Muscle of back (tissue), 3 donors: ENCODE measurements at regions not wholly inside any gene's neighbourhood (a gene's known extent, or its start where the extent isn't known, plus 50 kb on each side); places are given as distances from the start of the nearest gene placed in this dataset.

Experiments used
- DNase-seq, 3 donors: peaks; one replicate each; pipeline versions ENCODE4 v3.0.0 to v3.0.0-alpha.2; 2013

DNA sequence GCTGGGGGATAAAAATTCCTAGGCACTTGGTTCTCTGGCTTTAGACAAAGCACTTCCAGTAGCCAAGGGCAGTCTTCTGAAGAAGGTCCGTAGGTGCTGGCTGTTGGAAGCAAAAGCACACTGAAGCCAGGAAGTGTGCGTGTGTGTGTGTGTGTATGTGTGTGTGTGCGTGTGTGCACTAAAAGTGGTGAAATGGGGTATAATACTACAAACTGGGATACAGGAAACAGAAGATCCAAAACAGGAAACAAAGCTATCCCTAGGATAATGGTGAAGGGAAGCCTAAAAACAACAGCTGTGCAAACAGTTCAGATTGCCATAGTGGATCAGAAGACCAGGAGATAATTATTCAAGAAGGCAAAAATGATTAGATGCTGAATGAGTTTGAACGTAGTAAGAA is 103.4 kb downstream of the IL20RB start:
- DNase-seq: no peak

DNA sequence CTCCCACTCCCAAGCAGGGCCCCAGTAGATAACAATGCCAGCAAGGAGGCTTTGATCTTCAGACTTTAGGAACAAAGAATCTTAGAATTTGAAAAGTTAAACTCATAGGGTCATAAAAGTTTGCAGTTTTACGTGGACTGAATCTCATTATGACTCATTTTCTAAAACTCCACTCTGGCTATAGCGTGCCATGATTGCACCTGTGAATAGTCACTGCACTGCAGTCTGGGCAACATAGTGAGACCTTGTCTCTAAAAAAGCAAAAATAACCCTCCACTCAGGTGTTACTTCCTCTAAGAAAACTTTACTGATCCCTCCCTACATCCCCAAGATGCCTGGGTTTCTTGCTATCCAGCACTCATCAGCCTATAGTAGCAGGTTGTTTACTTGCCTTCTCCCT is 104.5 kb downstream of the IL20RB start:
- no peak for DNase-seq

DNA sequence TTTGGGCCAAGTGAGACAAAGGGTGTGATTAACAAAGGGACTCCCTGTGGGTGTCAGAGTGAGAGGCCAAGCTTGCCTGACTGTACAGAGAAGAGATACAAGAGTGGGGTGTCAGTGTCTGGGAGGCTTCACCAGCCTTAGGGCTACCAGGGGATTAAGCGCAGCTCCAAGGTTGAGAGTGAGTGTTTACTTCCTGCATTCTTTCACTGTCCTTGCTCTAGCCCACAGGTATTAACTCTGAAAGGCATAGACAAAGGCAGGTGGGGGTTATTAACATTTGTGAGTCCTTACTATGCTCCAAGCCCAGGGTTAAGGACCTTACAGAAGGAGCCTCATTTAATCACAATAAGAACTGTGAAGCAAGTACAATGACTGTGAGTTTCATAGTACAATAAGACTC is 107.6 kb downstream of the IL20RB start:
- no peak for DNase-seq

DNA sequence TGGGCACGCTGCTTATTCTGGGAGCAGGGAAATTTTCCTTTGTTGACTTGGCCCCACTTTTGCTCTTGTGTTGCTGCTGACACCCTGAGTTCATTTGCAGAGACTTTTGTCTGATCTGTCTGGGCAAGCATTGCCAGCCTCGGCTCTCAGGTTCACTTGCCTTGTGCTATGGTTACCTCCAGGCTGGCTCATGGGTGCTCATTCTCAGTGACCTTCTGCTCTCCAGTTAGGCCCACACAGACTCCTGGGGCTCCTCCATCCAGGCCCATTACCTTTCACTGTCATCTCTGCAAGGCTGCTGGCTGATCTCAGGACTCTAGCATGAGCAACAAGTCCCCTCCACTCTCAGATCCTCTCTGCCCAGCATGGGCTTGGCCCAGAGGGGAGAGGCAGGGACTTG is 108.3 kb downstream of the IL20RB start:
- DNase-seq: no peak

DNA sequence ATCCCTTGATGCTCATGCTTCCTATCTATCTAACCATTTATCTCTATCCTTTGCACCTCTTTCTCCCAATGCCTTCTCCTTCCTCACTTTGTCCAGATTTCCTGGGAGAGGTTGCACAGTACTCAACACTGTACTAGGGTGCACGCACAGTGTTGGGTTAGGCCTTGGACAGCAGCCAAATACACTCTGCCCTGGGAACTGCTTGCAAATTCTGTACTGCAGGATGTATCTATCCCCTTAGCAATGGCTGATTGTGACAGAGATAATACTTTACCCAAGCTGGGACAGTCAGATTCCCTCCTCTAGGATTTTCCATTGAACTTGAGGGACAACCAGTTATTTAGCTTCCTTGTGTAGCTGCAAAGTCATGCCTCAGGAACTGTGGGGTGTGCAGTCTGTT is 113.3 kb downstream of the IL20RB start:
- DNase-seq: no peak

DNA sequence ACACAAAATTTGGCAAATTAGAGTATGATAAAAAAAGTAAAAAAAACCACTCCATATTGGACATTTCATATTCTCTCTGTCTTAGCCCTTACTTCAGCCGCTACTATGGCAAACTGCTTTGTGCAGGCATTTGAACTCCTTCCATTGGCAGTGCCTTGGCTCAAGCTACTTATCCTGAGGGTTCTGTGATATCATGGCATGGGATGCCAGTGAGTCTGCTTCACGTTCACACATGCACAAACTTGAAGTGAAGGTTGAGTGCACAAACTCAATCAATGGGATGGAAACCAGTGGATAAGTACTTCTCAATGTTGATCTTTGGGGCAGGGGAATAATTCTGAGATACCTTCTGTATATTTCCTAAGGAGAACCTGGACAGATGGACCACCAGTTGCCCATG is 117.2 kb downstream of the IL20RB start:
- DNase-seq: no peak

DNA sequence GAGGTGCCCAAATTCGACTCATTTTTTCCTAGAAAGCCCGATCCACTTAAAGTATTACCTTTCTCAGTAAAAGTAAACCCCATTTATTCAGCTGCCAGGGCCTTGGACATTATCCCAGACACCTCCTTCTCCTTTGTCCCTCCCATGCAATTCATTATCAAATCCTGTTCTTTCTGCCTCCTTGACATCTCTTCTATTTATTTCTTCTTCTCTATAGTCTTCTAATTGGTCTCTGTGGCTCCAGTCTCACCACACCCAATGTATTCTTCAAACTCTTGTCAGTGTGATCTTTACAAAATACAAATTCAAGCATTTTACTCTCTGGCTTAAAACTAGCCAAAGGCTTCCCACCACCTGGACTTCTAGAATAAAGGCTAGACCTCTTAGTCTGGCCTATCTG is 120.3 kb downstream of the IL20RB start:
- no peak for DNase-seq

DNA sequence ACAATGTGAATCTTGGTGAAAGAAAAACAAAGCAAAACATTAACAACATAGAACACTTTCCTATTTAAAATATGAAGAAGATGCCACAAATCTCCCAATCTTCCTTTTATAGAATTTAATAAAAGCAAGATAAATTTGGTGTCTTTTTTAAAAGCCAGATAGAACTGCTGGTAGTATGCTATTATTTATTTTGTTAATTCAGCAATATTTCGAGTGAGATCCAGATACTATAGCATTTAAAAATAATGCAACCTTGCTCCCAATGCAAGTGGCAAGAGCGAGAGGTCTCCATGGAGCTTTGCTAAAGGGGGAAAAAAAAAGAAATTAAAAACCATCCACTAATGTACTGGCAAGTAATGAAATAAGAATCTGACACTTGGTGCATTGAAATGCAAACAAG is 121.8 kb downstream of the IL20RB start:
- no peak for DNase-seq

DNA sequence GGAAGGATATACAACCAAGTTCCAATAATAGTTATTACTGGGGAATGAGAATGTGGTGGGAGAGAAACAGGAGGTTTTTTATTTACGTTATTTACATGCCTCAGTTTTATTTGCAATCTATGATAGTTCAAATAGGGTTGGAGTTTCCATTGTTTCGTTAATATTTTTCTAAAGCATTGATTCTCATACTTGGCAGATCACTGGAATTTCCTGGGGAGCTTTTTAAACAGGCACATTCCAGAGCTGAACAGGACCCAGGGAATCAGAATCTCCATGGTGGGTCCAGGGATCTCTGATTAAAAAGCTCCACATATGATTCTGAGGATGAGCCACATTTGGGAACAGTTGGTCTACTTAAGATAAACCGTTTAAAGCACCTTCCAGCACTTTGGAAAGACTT is 123.9 kb downstream of the IL20RB start:
- DNase-seq: no peak

DNA sequence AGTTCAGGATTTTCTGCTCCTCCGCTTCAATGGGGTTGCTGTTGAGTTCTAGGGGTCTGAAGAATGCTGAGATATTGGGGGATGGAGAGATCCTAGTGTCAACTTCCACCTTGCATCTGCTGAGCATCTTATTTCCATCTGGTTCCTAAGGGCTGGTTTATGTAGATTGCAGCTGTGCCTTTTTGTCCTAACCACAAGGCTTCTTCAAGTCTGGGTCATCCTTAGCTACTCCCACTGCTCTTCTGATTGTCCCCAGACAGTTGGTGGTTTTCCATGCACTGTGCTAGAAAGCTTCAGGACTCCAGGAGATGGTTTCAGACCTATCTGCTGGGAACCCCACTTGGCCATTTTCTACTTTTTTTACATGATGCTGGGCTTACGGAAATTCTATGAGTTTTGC is 125.0 kb downstream of the IL20RB start:
- DNase-seq: no peak

DNA sequence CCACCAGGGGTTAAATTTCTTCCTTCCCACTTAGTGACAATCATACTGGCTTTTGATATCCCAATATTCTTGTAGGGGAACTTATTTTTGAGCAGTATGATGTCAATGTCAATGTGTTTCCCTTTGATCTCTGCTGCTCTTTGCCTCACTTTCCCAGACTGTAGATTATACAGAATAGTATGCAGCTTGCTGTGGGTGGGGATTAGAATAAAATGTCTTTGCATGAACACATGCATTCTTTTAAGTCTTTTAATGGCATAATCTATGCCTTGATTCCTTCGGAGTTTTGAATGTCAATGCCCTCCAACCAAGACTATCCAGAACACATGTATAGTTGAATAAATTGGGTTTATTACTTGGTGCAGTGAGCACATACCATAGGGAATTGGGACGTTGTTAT is 125.5 kb downstream of the IL20RB start:
- no peak for DNase-seq

DNA sequence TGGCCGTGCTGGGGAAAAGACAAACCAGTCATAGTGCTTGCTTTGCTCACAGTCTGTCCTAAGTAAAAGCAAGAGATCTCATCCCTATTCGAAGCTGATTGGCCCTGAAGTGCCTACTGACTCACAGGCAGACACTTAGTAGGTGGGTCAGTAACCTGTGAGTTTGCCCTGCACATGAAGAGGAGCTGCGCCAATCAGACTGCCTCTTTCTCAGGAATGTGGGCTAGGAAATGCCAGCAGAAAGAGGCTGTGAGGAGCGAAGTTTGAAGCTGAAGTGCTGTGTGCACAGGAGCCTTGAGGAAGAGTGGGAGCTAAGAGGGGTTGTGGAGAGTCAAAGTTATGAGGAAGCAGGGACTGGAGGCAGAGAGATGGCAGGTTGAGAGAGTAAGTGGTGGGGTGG is 126.8 kb downstream of the IL20RB start:
- no peak for DNase-seq

DNA sequence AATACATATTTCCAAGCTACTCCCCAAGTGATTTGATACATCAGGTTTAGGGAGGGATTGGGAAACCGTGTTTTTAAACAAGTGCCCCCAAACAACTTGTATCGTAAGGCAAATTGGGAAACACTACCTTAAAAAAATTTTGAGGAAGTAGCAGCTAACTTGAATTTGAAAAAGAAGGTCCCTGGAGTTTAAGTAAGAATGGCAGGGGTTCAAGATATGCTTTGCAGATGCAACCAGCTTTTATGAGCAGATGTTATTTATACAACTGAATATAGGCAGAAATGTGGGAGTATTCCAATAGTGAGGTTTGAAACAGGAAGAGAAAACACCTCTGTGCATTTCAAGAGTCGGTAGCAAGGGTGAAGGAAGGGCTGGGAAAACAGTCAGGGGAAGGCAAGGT is 139.6 kb downstream of the IL20RB start:
- DNase-seq: peak in 2 of 3 donors; percentile 34 to 79

DNA sequence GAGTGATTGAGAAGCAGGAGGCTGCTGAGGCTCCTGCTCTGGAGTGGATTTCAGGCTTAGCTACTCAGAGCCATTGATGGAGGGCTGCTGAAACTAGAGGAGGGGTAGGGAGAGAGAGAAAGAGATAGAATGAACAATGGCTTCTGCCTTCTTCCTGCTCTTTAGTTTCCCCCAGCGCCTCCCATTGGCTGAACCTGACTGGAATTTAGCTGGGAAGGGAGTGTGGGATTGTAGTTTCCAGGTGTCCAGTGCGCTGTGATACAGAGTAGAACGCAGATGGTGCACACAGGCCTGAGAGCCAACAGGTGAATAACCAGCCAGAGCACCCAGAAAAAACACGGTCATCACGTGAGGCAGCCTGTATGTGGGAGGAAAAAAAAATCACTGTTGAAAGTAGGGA is 140.1 kb downstream of the IL20RB start:
- DNase-seq: no peak

DNA sequence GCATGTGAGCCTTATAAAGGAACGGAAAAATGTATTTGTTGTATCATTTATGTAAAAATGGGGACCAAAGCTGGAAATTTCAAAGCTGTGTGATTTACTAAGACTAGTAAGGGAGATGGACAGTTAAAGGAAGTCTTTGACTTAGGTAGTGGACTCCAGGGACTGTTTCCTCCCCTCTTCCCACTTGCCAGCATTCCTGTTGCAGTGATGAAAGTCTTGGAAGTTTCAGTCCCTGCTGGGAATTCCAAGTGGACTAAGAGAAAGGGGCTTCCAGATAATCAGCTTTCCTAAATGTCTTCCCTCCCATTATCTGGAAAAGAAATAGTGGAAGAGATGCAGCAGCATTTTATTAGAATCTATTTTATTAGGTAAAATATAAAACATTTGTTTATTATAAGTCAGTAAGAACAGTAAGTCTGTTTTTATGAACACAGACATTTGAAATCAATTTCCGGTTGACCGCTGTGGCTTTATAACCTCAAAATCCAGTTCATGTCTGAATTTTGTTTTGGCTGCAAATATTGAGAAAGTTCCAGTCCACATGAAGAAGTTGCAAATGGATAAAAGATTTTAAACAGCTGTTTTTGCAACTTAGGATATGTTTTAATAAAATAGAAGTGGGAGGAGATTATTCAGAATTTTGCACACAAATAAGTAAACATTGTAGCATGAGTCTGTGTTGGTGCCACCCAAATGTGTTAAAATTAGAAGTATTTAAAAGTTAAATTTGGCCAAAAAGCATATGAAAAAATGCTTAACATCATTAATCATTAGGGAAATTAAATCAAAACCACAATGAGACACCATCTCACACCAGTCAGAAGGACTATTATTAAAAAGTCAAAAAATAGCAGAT is 141.8 kb downstream of the IL20RB start:
- DNase-seq: peak; percentile 71 to 87 (median 81)

DNA sequence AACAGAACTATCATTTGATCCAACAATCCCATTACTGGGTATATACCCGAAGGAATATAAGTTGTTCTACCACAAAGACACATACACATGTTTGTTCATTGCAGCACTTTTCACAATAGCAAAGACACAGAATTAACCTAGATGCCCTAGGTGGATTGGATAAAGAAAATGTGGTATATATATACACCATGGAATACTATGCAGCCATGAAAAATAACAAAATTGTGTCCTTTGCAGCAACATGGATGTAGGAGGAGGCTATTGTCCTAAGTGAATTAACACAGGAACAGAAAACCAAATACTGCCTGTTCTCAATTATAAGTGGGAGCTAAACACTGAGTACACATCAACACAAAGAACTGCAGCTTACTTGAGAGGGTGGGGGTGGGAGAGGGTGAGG is 142.5 kb downstream of the IL20RB start:
- no peak for DNase-seq

DNA sequence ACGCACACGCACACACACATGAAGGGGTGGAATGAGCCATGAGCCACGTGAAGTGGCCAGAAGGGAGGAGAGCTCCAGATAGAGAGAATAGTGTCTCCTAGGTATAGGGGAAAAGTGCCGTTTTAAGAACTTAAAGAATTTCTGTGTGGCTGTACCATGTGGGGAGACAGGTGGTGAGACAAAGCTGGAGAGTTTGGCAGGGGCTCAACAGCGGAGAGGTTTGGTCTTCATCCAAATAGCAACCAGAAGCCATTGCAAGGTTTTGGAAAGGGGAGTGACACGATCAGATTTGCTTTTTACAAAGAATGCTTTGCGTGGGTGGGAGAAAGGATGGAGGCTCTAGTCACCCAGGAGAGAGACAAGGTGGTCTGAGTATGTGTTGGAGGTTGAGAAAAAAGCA is 146.0 kb downstream of the IL20RB start:
- DNase-seq: peak in 1 of 3 donors; percentile 18

DNA sequence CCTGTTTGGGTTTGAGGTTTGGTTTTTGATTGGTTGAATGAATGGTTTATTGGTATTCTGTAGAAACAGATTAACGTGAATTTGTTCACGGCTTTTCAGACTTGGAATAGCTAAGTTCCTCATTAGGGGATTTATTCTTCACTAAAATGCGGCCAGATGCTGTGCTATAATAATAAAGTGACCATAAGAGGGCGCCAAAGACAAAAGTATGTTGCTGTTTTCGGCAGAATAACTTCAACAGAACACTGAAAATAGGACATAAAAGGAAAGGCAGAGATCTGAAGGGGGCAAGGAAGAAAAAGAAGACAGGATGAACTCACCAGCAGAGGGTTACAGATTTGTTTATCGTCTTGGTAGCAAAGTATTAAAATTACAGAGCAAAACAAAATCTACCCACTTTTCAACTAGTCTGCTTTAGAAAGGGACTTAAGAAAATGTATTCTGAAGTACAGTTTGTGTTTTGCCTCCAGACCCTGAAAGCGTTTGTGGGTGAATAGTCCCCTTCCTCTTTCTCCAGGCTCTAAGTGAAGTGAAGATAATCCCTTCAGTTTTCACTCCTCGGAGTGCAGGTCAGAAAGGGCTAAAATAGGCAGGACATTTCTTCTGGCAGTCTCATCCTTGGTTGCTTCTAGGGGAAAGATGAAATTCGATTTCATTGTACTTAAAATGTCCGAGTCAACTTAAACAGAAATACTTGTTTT is 147.6 kb downstream of the IL20RB start:
- peak; percentile 68 to 89 (median 83) for DNase-seq

DNA sequence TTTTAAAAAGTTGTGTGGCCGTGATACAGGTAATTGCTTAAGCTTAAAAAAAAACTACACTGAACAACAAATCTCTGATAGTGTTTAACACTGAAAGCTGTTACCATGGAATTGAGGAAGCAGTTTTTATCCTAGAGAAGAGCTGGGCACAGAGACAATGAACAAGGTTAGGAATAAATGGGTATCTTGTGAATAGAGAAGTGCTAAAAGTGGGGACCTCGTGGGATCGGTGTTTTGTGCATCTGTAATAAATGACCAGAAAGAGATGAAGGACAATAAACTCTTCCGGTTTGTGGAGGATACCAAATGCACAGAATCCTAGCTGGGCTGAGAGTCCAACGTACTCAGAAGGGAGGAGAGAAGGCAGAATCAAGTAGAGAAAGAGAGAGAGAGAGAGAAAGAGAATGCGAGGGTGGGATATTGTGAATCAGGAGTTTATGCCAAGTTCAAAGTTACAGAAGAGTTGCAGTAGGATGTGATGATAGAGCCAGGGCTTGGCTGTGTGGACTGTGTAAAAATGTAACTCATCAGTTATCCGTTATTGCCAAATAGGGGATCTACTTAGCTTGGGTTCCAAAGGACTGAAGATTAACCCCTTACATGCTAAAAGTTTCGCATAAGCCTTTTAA is 148.9 kb downstream of the IL20RB start:
- DNase-seq: peak in 1 of 3 donors; percentile 56

DNA sequence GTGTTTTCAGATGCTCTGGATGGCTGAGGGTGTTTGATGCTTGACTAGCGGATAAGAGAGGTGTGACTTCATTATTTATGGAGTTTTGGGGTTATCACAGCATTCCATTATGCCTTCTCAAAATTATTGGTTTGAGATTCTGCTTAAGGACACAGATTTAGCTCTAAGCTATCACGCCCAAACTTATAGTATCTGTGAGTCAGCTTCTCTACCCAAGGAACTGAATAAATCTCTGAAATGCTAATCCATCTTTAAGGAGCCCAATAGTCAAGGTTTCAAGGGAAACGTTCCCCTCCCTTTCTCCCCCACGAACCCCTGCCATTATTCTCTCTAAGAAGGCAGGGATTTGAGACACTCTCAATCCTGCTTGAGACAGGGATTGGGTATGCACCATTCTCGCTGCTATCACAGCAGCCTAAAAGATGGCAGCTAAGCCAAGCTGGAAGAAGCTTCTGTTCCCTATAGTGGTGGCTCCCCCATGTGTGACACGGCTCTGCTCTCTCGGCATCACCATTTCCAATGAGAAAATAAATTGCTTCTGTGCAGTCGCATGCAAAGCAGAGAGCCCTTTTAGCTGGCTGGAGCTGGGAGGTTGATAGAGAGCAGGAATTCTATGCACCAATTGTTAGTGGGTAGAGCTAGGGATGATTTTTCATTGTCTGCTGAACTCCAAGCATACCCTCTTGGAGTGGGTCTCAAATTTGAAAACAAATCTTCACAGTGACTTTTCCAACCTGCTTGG is 151.1 kb downstream of the IL20RB start:
- no peak for DNase-seq

DNA sequence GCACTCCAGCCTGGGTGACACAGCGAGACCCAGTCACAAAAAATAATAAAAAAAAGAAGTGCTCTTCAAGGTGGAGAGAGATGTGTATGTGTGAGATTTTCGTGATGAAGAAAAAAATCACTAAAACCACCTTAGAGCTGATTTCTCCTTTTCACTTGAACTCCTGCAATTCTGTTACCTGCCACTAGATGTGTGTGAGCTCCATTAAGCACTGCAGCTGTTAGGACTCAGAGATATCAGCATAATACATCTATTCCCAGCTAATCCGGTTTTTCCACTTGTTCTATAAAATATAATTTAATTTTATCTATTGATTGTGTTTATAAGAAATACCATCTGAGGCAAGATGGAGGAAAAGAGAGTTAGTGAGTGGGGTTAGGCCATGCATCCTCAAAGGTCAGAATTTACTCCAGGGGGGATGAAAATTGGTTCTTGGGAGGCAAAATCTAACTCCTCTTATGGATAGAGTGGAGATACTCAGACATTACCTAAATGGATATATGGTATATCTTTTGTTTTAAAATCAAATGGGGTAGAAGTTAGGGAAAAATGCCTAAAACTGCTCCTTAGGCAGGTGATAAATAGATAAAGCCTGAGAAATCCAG is 152.7 kb downstream of the IL20RB start:
- DNase-seq: peak in 1 of 3 donors; percentile 39

DNA sequence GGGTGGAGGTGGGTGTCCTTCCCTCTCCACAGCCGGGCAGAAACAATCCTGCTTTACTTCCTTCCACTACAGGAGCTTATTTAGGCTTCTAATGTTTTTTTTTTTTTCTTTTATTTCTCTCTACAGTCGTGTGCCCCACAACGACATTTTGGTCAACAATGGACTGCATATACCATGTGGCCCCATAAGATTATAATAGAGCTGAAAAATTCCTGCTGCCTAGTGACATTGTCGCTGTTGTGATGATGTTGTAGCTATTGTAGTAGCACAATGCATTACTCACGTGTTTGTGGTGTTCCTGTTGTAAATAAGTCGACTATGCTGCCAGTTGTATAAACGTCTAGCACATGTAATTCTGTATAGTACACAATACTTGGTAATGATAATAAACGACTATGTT is 153.7 kb downstream of the IL20RB start:
- no peak for DNase-seq
